ENCODE measurements at regions not wholly inside any gene's neighbourhood (a gene's known extent, or its start where the extent isn't known, plus 50 kb on each side); places are given as distances from the start of the nearest gene placed in this dataset.

DNA sequence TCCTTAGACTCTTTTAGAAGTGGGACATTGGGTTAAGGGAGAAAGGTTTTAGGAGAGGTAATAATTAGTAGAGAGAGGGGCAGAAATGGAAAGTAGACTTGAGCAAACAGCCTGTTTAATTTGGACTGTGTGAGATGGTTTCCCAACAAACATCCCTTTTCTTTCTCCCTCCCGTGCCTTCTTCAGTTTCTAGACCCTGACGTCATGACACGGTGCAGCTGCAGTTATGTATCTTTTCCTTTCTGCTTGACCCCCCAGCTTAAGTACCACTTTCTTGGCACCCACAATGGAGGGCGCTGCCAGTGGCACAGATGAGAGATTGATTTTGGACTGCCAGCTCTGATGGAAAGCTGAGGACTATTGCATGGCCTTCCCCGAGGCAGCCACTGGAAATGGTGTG, 86.9 kb upstream of the FAM136A start:
- intact Hi-C loops (cut with micrococcal nuclease): no loop called here
- DNase-seq (no peak), ATAC-seq (no peak)
- CTCF ChIA-PET: no interaction called here
- no peaks in the 10 kb centered on the region for H3K27me3 Mint-ChIP-seq
- no peaks in the 10 kb centered on the region for H3K4me1 Mint-ChIP-seq (ENCODE audit: low read depth)
- TF ChIP-seq, protein P1, sequence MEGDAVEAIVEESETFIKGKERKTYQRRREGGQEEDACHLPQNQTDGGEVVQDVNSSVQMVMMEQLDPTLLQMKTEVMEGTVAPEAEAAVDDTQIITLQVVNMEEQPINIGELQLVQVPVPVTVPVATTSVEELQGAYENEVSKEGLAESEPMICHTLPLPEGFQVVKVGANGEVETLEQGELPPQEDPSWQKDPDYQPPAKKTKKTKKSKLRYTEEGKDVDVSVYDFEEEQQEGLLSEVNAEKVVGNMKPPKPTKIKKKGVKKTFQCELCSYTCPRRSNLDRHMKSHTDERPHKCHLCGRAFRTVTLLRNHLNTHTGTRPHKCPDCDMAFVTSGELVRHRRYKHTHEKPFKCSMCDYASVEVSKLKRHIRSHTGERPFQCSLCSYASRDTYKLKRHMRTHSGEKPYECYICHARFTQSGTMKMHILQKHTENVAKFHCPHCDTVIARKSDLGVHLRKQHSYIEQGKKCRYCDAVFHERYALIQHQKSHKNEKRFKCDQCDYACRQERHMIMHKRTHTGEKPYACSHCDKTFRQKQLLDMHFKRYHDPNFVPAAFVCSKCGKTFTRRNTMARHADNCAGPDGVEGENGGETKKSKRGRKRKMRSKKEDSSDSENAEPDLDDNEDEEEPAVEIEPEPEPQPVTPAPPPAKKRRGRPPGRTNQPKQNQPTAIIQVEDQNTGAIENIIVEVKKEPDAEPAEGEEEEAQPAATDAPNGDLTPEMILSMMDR (IDR thresholded peaks at IDR 0.05): no peak
- H3K36me3 Mint-ChIP-seq (ENCODE audit: low read depth): no peaks in the 10 kb centered on the region
- H3K4me3 Mint-ChIP-seq: no peak overlapping the region
- H3K27ac Mint-ChIP-seq: no peak overlapping the region
- no peaks in the 10 kb centered on the region for H3K9me3 Mint-ChIP-seq
- POLR2A ChIA-PET: no interaction called here

GRCh38 chr2:70388128-70388527, 86.3 kb upstream of the FAM136A start:
- no peak for DNase-seq
- TF ChIP-seq, protein P1 (IDR thresholded peaks at IDR 0.05): no peak
- Mint-ChIP-seq H3K27me3 (peaks cover 1% of the 10 kb centered on the region), H3K4me1 (ENCODE audit: low read depth) (no peaks in the 10 kb centered on the region), H3K36me3 (ENCODE audit: low read depth) (no peaks in the 10 kb centered on the region), H3K9me3 (no peaks in the 10 kb centered on the region), H3K27ac (no peak overlapping the region), H3K4me3 (no peak overlapping the region)
- POLR2A ChIA-PET: no interaction called here
- intact Hi-C loops (cut with micrococcal nuclease): no loop called here
- ATAC-seq: no peak
- CTCF ChIA-PET: no interaction called here

GRCh38 chr2:70385966-70386595, 84.2 kb upstream of the FAM136A start:
- CTCF ChIA-PET: interaction anchor here (0.9 kb wide), 1 partner anchor 9 kb away, joined by 3 read pairs; no protein-coding TSS in a partner anchor
- no peak for ATAC-seq
- no peak overlapping the region for H3K4me3 Mint-ChIP-seq

DNA sequence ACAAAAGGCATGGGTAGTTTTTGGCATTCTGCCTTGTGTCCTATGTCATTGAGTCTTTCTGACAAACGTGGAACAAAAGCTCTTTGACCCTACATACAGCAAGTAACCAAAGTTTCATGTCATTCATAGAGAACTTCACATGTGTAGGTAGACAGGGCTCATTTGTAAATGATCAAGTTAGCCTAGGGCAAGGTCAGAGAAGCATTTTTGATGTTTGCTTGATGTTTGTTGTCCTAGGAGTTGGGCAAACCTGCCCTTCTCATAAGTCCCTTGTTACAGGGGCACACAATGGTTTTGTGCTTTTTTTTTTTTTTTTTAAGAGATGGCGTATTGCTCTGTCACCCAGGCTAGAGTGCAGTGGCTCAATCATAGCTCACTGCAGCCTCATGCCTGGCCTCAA, 83.3 kb upstream of the FAM136A start:
- no peak for ATAC-seq
- ChIA-PET POLR2A (interaction anchor here (0.7 kb wide), 1 partner anchor 374 kb away, joined by 3 read pairs; no protein-coding TSS in a partner anchor), CTCF (interaction anchor here (0.9 kb wide), 1 partner anchor 8 kb away, joined by 3 read pairs; no protein-coding TSS in a partner anchor)
- intact Hi-C loops (cut with micrococcal nuclease): no loop called here
- TF ChIP-seq, protein P1 (IDR thresholded peaks at IDR 0.05): no peak
- no peak for DNase-seq
- no peak overlapping the region for H3K4me3 Mint-ChIP-seq
- H3K4me1 Mint-ChIP-seq (ENCODE audit: low read depth): no peaks in the 10 kb centered on the region
- H3K9me3 Mint-ChIP-seq: no peaks in the 10 kb centered on the region
- no peak overlapping the region for H3K27ac Mint-ChIP-seq
- H3K27me3 Mint-ChIP-seq: peaks cover 1% of the 10 kb centered on the region
- no peaks in the 10 kb centered on the region for H3K36me3 Mint-ChIP-seq (ENCODE audit: low read depth)

More at GRCh38 chr2:70385966-70386595, 84.2 kb upstream of the FAM136A start:
- intact Hi-C loops (cut with micrococcal nuclease): no loop called here
- no peaks in the 10 kb centered on the region for H3K36me3 Mint-ChIP-seq (ENCODE audit: low read depth)
- peaks cover 1% of the 10 kb centered on the region for H3K27me3 Mint-ChIP-seq
- POLR2A ChIA-PET: interaction anchor here (0.7 kb wide), 1 partner anchor 373 kb away, joined by 3 read pairs; no protein-coding TSS in a partner anchor
- H3K27ac Mint-ChIP-seq: no peak overlapping the region
- no peaks in the 10 kb centered on the region for H3K4me1 Mint-ChIP-seq (ENCODE audit: low read depth)
- DNase-seq: no peak
- TF ChIP-seq, protein P1 (IDR thresholded peaks at IDR 0.05): no peak
- H3K9me3 Mint-ChIP-seq: no peaks in the 10 kb centered on the region

DNA sequence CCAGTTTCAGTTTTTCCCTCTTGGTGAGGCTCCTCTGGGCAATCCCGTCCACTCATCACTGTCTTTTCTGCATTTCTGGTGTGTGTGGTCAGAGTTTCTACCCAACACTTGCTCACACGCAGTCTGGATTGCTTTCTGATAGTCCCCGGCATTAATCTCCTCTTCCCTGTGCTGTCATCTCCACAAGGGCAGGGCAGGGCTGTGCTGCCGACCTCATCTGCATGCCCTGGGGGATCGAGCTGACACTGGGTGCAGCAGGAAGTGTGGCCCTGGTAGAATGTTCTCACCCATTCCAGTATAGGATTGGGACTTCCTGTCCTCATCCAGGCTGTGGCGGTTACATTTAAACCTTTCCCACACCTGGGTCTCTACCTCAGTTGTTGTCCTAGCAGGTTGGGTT, 80.0 kb upstream of the FAM136A start:
- POLR2A ChIA-PET: no interaction called here
- no peaks in the 10 kb centered on the region for H3K36me3 Mint-ChIP-seq (ENCODE audit: low read depth)
- ATAC-seq (no peak), DNase-seq (no peak)
- no peak overlapping the region for H3K4me3 Mint-ChIP-seq
- peaks cover 1% of the 10 kb centered on the region for H3K27me3 Mint-ChIP-seq
- CTCF ChIA-PET: no interaction called here
- H3K9me3 Mint-ChIP-seq: no peaks in the 10 kb centered on the region
- TF ChIP-seq, protein P1 (IDR thresholded peaks at IDR 0.05): no peak
- no peaks in the 10 kb centered on the region for H3K4me1 Mint-ChIP-seq (ENCODE audit: low read depth)
- intact Hi-C loops (cut with micrococcal nuclease): no loop called here
- no peak overlapping the region for H3K27ac Mint-ChIP-seq
